Stimulated activated CD8-positive, alpha-beta memory T cell treated with anti-CD3 and anti-CD28 coated beads, Interleukin-15, amount 100 ng/mL, for 24 hours (primary cell): ENCODE measurements at regions not wholly inside any gene's neighbourhood (a gene's known extent, or its start where the extent isn't known, plus 50 kb on each side); places are given as distances from the start of the nearest gene placed in this dataset.
"Not testable (repeated sequence)": the region's sequence is repeated elsewhere in the genome, so short reads cannot be mapped to it uniquely, and the experiment has no call there.

Experiments
- DNase-seq: peaks from one replicate; pipeline ENCODE4 v3.0.0-alpha.2; 2020; ENCODE audit warnings: low read depth

DNA sequence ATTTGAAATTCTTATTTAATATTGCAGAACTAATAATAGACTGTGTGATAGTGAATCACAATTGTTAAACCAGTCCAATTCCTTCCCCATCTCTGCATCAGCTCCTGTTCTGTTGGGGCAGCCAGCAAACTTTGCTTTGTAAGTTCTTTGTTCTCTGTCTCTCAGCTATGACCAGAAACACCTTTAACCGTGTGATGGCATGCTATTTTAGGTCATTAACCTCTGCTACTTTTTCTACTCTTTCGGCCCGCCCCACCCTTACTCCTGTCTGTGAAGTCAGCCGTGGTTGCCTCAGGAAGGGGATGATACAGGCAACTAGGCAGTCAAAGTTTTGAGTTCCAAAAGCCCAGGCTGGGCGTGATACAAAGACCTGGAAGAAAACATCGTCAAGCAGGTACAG lies 51.3 kb upstream of the EGFL6 start:
- DNase-seq = no peak

DNA sequence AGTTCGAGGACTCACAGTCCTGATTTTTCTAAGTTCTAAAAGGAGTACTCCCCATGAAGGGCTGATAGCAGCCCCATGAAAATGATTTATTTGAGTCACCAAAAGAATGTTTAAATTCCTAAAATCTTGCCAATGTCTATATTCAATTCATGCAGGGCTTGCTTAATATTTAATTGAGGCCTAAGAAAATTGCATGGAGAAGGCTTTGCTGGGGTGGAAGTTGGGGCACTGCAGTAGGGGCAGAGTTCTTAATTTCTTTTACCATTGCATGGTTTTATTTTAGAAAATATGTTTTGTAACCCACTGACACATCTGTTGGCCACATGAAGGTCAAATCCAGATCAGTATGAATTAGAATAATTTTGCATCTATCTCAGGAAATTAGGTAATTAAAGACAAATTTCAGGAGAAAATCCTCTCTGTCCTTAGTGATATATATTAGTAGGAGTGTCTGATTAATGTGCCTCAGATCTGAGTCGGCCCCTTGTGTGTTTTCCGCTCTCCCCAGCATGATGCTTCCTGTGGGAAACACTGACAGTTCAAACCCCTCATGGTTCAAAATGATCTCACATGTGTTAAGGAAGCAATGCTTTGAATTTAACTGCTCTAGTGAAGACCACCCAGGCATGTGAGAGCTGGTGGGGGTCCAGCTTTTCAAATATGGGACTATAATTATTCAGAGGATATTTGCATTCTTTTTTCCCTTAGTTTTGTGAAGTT lies 54.0 kb upstream of the EGFL6 start:
- DNase-seq = no peak

DNA sequence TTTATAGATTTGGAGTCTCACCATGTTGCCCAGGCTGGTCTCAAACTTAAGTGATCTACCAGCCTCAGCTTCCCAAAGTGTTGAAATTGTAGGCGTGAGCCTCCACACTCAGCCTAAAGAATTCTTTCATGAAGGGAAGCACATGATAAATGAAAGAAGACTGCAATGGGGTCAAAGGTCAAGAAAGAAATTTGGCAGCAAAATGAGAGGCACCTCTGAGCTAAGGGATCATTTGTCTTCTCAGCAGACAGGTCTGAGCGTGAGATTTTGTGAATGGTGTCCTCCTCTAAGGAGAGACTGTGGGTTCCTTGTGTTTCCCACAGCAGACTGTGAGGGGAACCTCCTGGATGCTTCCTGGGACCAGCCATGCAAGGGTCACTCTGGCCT lies 57.5 kb upstream of the EGFL6 start:
- no peak for DNase-seq

DNA sequence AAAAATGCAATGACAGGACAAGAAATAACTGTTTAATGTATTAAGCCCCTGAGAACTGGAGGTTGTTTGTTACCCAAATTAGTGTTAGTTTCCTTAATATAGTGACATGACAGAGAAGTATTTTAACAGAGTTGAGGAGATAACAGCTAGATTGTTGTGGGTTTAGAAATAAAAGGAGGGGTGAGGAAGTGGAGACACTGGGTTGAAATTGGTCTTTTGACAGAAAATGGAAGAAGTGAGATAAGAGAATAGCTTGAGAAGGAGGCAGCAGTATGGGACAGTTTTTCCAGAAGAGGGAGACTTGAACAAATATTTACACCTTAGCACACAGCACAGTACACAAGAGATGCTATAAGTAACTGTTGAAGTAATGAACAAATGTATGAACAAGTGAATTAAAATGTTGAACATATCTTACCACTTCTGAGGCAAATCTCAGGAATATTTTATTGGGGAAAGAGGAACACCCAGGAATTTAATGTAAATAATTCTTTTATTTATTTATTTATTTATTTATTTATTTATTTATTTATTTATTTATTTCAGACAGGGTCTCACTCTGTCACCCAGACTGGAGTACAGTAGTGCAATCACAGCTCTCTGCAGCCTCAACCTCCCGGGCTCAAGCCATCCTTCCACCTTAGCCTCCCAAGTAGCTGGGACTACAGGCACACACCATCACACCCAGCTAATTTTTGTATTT lies 58.0 kb upstream of the EGFL6 start:
- no peak for DNase-seq

DNA sequence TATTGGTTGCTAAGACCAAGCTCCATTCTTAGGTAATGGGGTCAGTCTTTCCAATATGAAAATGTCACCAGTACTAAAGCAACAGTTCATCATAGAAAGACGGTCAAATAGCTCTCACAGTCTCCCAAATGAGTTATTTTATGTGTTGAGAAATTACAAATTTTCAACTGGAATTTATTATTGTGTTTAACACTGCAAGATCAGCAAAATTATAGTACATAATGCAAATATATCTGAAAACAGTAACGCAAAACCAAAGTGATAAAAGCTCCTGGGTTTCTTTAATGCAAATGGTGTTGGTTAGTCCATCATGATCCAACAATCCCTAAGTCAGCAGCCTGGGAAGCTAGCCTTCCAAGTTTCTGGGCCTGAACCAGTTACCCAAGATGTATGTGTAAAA lies 61.5 kb upstream of the EGFL6 start:
- no peak for DNase-seq

DNA sequence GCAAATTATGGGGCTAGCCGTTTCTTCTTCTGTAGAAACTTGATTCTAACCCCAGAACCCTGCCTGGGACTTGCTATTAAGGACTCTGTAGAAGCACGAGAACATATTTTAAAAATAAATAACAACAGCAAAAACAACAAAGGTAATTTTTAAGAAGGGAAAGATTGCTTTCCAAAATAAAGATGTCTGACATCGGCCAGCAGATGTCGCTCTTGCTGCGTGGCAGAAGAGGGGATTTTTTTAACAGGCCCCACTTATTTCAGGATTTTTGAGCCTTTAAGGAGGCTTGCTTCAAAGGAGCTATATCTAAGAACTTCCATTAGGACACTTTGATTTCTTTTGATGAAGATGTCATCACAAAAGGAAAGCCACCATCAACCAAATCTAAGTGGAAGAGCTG lies 62.8 kb upstream of the EGFL6 start:
- peak; percentile 13 for DNase-seq

DNA sequence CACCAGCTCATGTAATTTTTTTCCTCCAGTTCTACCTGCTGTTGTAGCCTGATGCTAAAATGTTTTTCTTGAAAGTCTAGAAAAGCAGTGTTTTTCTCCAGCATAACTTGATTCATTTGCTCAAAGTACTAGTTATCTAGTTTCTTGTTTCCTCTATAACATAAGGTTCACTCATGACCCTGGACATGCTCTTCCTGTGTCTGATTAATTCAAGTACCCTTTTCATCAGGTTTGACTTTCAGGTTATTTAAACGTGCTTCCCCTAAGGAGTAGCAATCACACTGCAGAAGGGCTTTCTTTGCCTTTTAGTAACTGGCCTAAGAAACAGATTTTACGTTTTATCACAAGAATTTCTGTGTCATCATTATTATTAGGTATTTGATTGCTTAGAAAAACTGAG lies 66.8 kb upstream of the EGFL6 start:
- DNase-seq = no peak

DNA sequence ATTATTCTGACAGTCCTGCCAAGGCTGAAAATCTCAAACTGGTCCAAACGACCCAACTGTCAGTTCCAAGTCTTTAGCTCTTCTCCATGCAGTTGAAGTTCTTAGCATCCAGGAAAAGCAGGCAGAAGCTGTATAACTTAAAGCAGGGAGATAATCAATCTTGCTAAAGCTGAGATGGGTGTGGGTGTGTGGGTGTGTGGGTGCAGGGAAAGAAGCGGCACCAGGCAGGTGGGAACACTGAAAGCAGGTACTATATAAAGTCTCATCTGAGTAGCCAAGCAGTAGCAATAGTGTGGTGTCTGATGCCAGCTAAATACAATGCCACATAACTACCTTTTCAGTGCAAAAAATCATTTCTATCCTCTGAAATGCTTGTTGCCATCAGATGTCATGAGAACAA lies 69.7 kb upstream of the EGFL6 start:
- no peak for DNase-seq

DNA sequence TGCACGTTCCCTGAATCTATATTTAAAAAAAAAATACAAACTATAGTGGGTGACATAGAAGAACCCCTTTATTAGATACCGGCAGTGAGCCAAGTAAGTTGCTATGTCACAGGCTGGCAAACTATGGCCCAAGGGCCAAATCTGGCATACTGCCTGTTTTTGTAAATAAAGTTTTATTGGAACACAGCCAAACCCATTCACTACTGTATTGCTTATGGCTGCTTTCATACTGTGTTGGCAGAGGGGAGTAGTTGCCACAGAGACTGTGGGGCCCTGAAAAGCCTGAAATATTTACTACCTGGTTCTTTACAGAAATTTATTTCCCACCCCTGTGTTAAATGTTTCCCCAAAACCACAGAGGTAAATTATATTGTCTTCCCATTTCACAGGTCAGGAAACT lies 71.2 kb upstream of the EGFL6 start:
- no peak for DNase-seq

DNA sequence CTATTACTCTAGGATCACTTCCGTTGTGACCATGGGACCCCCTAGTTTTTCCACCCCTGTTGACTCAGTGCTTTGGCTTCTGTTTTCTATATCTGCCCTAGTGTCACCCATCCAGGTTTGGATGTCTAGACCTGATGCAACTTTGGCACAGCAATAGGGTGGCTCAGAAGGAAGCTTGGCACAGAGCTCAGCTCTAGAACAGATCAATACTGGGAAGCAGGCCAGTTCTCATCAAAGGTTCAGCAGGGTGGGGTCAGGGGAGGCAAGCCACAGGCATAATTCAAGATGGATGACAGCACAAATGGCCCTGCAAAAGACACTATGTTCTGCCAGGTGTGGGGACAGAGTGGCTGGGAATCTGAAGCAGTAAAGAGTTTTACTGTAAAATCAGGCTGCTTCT lies 74.2 kb upstream of the EGFL6 start:
- no peak for DNase-seq

DNA sequence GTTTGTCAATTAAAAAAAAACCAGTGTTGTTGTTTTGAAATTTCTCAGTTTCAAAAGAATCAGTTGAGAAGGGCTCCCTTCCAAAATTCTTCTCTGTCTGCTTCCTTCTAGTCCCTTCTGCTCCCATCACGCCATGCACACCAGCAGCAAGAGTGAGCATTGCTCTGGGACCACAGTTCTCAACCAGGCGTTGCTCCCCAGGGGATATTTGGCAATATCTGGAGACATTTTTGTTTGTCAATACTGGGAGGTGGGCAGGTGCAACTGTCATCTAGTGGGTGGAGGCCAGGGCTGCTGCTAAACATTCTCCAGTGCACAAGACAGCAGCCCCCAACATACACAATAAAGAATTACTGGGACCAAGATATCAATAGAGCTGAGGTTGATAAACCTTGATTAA lies 74.8 kb upstream of the EGFL6 start:
- no peak for DNase-seq

DNA sequence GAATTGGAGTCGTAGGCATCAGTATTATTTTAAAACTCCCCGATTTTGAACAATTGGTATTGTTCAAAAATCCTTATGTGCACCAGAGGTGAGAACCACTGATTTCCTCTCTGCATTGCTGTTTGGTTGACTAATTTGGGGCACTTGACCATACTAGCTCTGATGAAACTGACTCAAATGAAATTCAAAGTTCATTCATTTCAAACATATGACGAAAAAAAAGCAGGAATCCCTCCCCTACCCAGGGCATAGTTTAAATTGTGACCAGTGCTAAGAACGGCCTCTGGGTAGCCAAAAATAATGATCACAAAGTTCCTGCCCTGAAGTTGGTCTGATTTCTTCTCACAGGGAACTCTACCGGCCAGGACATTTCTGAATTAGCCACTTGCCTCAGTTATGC lies 75.7 kb upstream of the EGFL6 start:
- no peak for DNase-seq

DNA sequence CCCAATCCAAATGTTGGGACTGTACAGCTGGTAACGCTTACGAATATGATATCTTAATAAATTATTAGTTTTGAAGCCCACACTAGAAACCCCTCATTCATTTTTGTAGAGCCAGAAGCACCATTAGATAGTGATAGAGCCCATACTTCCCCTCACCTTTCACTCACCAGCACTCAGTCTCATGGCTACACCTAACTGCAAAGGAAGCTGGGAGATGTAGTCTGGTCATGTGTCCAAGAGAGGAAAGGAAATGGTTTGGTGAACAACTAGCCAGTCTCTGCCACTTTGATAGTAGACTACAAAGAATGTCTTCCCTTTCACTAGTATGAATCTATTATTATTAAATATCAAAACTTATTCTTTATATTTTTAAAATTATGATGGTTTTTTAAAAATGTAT lies 77.1 kb upstream of the EGFL6 start:
- DNase-seq = no peak

DNA sequence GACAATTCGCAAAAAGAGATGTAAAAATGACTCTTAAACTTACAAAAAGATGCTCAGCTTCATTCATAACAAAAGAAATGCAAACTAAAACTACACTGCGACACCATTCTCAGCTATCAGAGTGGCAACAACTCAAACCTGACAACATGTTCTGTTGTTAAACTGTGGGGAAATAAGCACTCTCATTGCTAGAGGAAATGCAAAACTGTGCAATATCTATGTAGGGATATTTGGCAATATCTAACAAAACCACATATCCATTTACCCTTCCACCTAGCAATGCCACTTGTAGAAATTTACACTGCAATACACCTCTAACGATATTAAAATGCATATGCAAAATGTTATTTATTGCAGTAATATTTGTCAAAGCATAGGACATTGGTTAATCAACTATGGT lies 78.3 kb upstream of the EGFL6 start:
- DNase-seq = no peak

DNA sequence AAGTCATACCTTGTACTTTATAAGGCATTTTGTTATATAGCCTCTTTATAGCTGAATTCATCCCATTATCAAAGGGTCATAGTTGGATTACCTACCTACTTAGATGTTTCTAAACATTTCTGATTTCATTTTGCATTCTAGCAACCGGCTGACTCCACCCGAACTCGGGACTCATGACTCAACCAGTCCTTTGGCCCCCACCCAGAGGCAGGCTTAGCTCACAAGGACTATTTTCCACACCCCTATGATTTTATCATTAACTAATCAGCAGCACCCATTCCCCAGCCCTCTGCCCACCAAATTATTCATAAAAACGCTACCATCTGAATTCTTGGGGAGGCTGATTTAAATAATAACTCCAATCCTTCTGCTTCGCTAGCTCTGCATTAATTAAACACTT lies 79.9 kb upstream of the EGFL6 start:
- no peak for DNase-seq

DNA sequence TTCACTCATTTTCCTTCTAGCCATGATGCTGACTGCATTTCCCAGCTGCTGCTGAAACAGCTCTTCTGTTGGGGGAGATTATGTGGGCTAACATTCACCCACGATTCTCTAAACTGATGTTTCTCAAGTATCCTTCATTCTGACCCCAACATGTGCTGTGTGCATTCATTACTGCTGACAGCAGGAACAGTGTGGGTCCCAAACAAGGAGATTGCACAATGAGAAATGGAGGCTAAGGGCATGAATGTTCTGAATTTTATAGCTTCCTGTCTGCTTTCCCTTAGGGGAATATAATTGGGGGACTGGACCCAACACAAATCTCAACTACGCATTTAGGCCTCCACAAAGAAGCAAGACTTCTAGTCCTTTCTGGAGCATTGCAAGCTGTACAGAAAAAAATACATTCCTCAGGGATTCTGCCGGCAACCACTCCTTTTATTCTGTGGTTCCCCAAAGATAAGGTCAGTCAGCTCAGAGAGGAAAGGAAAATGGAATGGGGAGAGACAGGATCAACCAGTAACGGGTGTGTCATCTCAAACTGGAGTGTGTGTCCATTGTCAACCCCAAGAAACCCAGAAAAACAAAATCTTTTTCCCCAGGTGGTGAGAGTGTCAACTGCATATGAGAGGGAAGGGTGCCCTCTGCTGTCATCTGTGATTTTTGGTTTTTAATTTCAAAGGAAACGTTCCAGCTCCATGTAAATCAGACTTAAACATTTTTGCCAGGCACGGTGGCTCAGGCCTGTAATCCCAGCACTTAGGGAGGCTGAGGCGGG lies 81.5 kb upstream of the EGFL6 start:
- DNase-seq = no peak

DNA sequence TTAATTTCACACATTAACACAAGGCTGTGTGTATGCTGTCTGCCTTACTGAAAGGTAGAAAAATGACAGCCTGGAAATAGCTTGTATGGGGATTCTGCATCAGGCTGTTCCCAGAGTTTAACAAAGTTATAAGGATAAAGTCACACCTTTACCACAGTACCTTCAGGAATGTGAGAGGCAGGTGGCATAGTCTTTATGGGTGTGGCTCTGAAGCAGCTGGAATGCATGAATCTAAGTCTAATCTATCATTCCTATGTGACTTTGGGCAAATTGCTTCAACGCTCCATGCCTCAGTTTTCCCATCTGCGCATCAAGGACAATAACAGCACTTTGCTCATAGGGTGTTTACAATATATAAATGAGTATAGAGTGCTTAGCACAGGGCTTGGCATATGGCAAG lies 84.2 kb upstream of the EGFL6 start:
- DNase-seq = no peak

DNA sequence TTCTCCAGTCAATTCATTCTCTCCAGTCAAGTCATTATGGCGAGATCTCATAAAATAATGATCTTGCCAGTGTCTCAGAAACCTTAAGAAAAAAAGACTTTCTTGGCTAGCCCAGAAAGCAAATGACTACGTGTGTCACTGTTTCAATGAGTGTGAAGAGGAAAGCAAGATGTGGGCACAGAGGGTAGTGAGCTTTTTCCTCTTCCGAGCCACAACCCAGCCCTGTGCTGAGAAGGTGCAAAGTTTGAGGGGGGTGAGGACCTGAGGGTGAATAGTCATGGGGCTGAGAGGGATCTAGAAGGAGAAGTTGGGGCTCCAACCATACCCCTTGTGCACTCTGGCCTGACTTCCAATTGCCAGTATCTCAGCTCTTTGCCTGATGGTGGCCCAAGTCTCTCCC lies 85.6 kb upstream of the EGFL6 start:
- DNase-seq = no peak

DNA sequence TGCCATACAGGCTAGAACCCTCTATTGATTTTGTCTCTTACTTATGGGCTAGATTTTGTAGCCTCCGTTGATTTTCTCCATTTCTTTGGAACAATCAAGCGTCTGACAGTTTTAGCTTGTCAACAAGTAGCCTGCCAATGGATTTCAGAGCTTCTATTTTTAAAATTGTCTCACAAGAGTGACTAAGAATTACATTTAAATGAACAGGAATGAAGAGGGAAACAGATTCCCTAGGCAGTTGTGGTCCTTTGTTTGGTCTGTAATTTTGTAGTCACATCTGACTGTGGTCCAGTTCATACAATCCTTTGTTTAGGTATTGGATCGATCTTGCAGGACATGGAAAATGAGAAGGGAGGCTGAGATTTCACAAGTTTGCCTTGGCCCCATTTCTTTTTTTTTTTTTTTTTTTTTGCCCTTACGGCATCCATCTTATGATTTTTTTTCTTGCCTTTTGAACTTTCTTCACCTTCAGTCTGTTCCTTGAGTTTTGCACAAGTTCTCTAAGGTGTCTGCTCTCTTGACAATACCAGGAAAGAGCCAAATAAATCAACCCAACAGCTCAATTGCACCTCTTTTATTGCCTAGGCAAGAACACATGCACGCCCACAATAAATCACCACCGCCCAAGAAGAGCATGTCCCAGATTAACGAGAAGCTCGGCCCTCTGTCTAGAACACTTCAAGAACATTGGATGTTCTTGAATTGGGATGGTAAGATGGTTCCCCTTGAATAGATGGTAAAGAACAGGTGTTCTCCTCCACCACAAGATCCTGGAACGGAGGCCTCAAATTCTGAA lies 86.5 kb upstream of the EGFL6 start:
- no peak for DNase-seq

DNA sequence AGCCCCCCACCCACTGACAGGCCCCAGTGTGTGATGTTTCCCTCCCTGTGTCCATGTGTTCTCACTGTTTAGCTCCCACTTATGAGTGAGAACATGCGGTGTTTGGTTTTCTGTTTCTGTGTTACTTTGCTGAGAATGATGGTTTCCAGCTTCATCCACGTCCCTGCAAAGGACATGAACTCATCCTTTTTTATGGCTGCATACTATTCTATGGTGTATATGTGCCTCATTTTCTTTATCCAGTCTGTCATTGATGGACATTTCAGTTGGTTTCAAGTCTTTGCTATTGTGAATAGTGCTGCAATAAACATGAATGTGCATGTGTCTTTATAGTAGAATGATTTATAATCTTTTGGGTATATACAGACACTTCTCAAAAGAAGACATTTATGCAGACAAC lies 88.6 kb upstream of the EGFL6 start:
- DNase-seq = not testable (repeated sequence)

DNA sequence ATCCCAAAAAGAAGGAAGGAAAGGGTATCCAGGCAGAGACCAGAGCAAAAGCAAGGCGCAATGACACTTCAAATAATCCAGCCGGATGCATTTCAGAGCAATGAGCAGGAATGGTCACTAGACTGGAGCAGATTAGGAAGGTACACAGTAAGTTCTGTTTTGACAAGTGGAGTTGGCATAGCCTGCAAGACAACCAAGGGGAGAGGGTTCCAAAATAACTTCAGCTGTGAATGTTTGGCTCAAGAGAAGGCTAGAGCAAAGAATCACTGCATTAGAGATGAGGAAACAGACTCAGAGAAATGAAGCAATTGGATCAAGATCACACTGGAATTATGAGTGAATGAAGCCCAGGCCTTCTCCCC lies 90.0 kb upstream of the EGFL6 start:
- no peak for DNase-seq

DNA sequence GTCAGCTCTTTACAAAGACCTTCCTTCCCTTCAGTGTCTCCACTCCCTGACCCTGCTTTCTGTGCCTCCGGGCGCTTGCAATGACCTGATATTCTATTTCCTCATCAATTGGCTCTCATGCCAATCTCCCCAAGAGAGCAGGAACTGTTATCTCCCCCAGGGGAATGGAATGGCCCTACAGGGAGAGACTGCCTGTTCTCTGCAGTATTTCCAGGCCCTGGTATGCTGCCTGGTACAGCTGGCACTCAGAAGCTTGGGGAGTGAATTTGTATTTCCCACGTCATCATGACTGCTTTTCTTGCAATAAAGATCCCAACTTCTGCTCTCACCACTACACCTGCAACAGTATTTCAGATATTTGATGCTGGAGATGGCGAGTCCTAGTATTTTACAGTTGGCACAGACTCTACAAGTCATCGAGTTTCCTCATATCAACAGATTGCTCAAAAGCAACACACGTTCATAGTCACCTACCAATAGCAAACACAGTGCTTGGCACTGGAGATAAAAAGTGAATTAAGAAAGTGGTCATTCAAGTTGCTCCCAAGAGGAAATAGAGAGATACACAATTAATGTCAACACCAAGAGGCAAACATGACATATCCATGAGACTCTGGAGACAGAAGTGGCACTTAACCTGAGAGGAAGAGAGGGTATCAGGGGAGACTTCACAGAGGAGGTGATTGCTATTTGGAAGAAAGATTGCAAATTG lies 90.5 kb upstream of the EGFL6 start:
- DNase-seq = no peak
